Activated CD8-positive, alpha-beta T cell treated with anti-CD3 and anti-CD28 coated beads for 36 hours (primary cell): ENCODE measurements at regions not wholly inside any gene's neighbourhood (a gene's known extent, or its start where the extent isn't known, plus 50 kb on each side); places are given as distances from the start of the nearest gene placed in this dataset.

ENCODE experiments used
- ATAC-seq: fragments of 200-7000 bp; cut with Tn5 transposase; one replicate; pipeline ENCODE4 v1.10.0; 2021; ENCODE audit warnings: mild to moderate bottlenecking, moderate library complexity
- CTCF ChIA-PET: fragments of 350-600 bp; sonication (Branson Sonifier 250); formaldehyde crosslinking; loops from one replicate; lab custom pipeline; 2021; ENCODE audit warnings: antibody characterized with exemption; lab: Charles Lee
- POLR2A ChIA-PET: fragments of 350-600 bp; sonication (Branson Sonifier 250); formaldehyde crosslinking; loops from one replicate; lab custom pipeline; 2021; ENCODE audit warnings: antibody characterized with exemption; lab: Charles Lee
- DNase-seq: peaks from one replicate; pipeline ENCODE4 v3.0.0-alpha.2; 2020
- H3K27ac Mint-ChIP-seq: one replicate; pipeline ENCODE4 v1.8.0; 2021; ENCODE audit warnings: mild to moderate bottlenecking, mixed read lengths
- H3K27me3 Mint-ChIP-seq: one replicate; pipeline ENCODE4 v1.8.0; 2021; ENCODE audit warnings: mixed read lengths
- H3K36me3 Mint-ChIP-seq: one replicate; pipeline ENCODE4 v1.8.0; 2021; ENCODE audit warnings: low read depth, mixed read lengths
- H3K4me1 Mint-ChIP-seq: one replicate; pipeline ENCODE4 v1.8.0; 2021; ENCODE audit warnings: low read depth, mixed read lengths
- H3K4me3 Mint-ChIP-seq: one replicate; pipeline ENCODE4 v1.8.0; 2021; ENCODE audit warnings: mild to moderate bottlenecking, moderate library complexity, mixed read lengths
- H3K9me3 Mint-ChIP-seq: one replicate; pipeline ENCODE4 v1.8.0; 2021; ENCODE audit warnings: mixed read lengths
- intact Hi-C: fragments of 100-400 bp; cut with micrococcal nuclease; formaldehyde crosslinking; loops from one replicate; pipeline ENCODE4 v1.10.0; 2022
- TF ChIP-seq, protein P1 (sequence below): fragments of 200-600 bp; IDR thresholded peaks from one replicate; pipeline ENCODE4 v1.8.0; 2022; ENCODE audit warnings: antibody characterized with exemption, mild to moderate bottlenecking

DNA sequence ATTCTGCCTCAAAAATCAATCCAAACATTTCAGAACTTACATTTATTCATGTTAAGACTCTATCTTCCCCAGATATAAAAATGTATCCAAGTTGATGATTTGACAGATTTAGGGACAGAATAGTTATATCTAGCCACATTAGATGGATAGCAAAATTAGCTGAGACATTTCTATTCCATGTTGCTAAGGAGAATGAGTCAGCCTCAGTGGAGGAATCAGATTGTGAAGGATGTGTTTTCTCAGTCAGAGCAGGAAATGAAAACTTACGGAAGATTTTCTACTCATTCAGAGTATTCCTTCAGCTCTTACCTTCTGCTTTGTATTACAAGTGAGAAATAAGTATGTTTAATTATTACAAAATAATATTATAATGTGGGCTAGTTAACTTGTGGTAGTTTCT, 556.3 kb upstream of the ANO3 start:
- H3K9me3 Mint-ChIP-seq = peaks cover 1% of the 10 kb centered on the region

GRCh38 chr11:25776238-25776637, 555.7 kb upstream of the ANO3 start:
- intact Hi-C loops = no loop called here

More for the DNA sequence above, 556.3 kb upstream of the ANO3 start:
- Mint-ChIP-seq H3K27ac (no peak overlapping the region), H3K36me3 (no peaks in the 10 kb centered on the region), H3K4me1 (no peaks in the 10 kb centered on the region), H3K27me3 (no peaks in the 10 kb centered on the region), H3K4me3 (no peak overlapping the region)
- DNase-seq = no peak
- CTCF ChIA-PET = no interaction called here
- TF ChIP-seq, protein P1, sequence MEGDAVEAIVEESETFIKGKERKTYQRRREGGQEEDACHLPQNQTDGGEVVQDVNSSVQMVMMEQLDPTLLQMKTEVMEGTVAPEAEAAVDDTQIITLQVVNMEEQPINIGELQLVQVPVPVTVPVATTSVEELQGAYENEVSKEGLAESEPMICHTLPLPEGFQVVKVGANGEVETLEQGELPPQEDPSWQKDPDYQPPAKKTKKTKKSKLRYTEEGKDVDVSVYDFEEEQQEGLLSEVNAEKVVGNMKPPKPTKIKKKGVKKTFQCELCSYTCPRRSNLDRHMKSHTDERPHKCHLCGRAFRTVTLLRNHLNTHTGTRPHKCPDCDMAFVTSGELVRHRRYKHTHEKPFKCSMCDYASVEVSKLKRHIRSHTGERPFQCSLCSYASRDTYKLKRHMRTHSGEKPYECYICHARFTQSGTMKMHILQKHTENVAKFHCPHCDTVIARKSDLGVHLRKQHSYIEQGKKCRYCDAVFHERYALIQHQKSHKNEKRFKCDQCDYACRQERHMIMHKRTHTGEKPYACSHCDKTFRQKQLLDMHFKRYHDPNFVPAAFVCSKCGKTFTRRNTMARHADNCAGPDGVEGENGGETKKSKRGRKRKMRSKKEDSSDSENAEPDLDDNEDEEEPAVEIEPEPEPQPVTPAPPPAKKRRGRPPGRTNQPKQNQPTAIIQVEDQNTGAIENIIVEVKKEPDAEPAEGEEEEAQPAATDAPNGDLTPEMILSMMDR = no peak
- POLR2A ChIA-PET = no interaction called here
- no peak for ATAC-seq
- intact Hi-C loops = no loop called here

DNA sequence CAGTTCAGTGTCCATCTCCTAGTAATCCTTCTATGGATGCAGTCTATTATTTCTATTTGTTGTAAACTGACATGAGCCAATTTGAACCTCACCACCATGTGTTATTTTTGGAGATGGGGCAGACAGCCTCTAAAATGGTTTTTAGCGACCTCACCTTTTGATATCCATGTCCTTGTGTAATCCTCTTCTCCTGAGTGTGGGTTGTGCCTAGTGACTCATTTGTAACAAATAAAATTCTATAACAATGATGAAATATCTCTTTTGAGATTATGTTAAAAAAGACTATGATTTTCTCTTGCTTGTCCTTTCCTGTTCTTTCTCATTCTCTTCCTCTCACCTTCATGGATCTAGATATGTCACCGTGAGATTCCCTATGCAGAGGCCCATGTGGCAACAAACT, 554.6 kb upstream of the ANO3 start:
- Mint-ChIP-seq H3K9me3 (peaks cover 1% of the 10 kb centered on the region), H3K36me3 (no peaks in the 10 kb centered on the region), H3K4me3 (no peak overlapping the region), H3K4me1 (no peaks in the 10 kb centered on the region), H3K27me3 (no peaks in the 10 kb centered on the region), H3K27ac (no peak overlapping the region)
- ChIA-PET POLR2A (no interaction called here), CTCF (no interaction called here)
- ATAC-seq = no peak
- no peak for DNase-seq
- intact Hi-C loops = no loop called here
- TF ChIP-seq, protein P1 = no peak

More at GRCh38 chr11:25776238-25776637, 555.7 kb upstream of the ANO3 start:
- H3K4me1 Mint-ChIP-seq = no peaks in the 10 kb centered on the region
- no peaks in the 10 kb centered on the region for H3K27me3 Mint-ChIP-seq
- no peak for DNase-seq
- POLR2A ChIA-PET = no interaction called here
- H3K36me3 Mint-ChIP-seq = no peaks in the 10 kb centered on the region
- H3K9me3 Mint-ChIP-seq = peaks cover 1% of the 10 kb centered on the region
- CTCF ChIA-PET = no interaction called here
- TF ChIP-seq, protein P1 = no peak
- no peak for ATAC-seq
- H3K4me3 Mint-ChIP-seq = no peak overlapping the region
- H3K27ac Mint-ChIP-seq = no peak overlapping the region

GRCh38 chr11:25779033-25779432, 552.9 kb upstream of the ANO3 start:
- no peaks in the 10 kb centered on the region for H3K4me1 Mint-ChIP-seq
- ChIA-PET POLR2A (no interaction called here), CTCF (no interaction called here)
- no peak overlapping the region for H3K27ac Mint-ChIP-seq
- H3K36me3 Mint-ChIP-seq = no peaks in the 10 kb centered on the region
- intact Hi-C loops = no loop called here
- no peaks in the 10 kb centered on the region for H3K27me3 Mint-ChIP-seq
- H3K4me3 Mint-ChIP-seq = no peak overlapping the region
- ATAC-seq (no peak), DNase-seq (no peak)
- peaks cover 1% of the 10 kb centered on the region for H3K9me3 Mint-ChIP-seq
- TF ChIP-seq, protein P1 = no peak

- Mint-ChIP-seq H3K27ac (no peak overlapping the region), H3K27me3 (no peaks in the 10 kb centered on the region), H3K36me3 (no peaks in the 10 kb centered on the region), H3K4me3 (no peak overlapping the region), H3K9me3 (peaks cover 3% of the 10 kb centered on the region), H3K4me1 (no peaks in the 10 kb centered on the region)
- intact Hi-C loops = no loop called here
- DNase-seq = no peak
- ChIA-PET POLR2A (no interaction called here), CTCF (no interaction called here)
- TF ChIP-seq, protein P1 = no peak
- ATAC-seq = no peak
Measured at GRCh38 chr11:25787416-25787815, 544.5 kb upstream of the ANO3 start.
